HG03095 (cell line): ENCODE measurements at regions not wholly inside any gene's neighbourhood (a gene's known extent, or its start where the extent isn't known, plus 50 kb on each side); places are given as distances from the start of the nearest gene placed in this dataset.
"Not testable (repeated sequence)": the region's sequence is repeated elsewhere in the genome, so short reads cannot be mapped to it uniquely, and the experiment has no call there.

Source experiments
- ATAC-seq: cut with Tn5 transposase; IDR thresholded peaks from one replicate; pipeline ENCODE4 v1.9.1; 2021; ENCODE audit warnings: moderate library complexity; ENCODE audit not compliant: unreplicated experiment

DNA sequence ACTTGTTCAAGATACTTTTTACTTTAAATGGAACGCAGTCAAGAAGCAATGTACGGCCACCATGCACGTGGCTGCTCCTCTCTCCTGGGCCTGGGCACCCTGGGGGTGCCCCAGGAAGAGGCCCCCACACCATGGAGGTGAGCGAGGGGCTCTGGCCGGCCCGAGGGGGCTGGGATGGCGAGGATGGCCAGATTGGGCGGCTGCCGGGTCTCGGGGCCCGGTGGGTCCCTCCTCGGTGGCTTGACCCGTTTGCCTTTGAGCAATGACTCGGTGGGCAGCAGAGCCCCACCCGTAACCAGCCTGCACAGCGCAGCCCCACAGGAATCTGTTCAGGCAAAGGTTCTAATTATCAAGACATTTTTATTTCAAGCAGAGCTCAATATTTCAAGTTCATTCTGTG lies 167.4 kb downstream of the BRD1 start:
- ATAC-seq = no peak

- no peak for ATAC-seq
These were observed 167.8 kb downstream of the BRD1 start for GRCh38 chr22:49659924-49660315.

DNA sequence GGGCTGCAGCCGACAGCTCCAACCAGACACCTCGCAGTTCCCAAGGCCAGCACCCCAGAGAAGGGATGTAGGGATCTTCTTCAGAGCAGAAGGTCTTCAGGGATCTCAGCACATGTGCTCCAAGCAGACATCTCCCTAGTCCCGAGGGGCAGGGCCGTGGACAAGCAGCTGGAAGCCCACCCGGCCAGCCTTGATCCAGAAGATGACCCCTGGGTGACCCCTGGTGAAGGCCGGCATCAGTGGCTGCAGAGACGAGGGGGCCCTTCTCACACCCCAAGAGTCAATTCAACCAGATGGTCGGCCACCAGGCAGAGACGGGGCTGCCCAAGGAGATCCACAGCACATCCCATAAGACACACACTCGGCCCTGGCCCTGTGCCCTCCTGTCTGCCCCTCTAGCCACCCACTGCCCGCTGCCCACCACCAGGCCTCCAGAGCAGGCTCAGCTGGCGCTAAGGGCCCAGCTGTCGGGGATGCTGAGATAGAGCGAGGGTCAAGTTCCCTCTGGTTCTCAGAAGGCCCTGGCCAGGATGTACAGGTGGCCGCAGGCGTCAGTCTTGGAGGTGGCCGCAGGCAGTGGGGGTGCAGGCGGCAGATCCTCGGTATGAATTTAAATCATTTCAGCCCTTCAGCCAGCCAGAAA lies 168.3 kb downstream of the BRD1 start:
- ATAC-seq = no peak

DNA sequence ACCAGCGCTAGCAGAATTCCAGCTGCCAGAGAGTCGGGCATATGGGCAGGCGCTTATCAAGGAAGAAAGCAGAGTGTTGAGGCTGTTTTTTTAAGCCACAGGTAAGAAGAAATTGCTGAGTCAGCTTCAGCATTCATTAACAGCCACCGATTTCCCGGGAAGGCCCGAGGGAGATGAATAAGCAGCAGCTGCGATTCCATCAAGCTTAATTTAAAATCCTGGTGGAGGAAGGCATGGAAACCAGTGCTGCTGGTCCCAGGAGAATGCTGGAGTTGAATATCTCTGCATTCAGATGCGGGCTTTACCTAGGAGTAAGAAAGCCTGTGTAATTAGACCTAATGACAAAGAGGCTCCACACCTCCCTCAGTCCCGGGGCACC lies 168.8 kb downstream of the BRD1 start:
- no peak for ATAC-seq

DNA sequence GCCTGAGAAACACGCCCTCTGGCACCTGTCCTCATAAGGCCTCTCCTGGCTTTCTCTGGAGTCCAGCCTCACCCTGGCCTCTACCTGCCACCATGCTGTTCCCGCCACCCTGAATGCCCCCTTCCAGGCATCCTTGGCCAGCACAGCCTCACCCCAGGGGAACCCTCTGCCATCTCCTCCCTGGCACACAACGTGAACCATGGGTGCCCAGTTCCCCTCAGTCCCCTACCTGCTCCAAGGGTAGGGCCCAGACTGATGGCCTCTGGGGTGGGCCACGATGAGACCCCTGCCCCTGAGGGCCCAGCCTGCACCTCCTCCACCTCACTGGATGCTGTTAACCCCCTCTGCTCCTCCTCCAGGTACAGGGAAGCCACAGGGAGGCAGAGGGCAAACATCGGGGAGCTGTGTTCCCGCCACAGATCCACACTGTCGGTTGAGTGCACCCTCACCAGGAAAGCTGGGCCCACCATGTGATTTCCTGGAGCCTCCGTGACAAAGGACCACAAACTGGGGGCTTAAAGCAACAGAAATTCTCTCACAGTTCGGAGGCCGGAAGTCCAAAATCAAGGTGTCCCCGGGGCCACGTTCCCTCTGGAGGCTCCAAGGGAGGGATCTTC lies 169.6 kb downstream of the BRD1 start:
- ATAC-seq = no peak

GRCh38 chr22:49657275-49657973 lies 170.2 kb downstream of the BRD1 start:
- ATAC-seq = no peak

DNA sequence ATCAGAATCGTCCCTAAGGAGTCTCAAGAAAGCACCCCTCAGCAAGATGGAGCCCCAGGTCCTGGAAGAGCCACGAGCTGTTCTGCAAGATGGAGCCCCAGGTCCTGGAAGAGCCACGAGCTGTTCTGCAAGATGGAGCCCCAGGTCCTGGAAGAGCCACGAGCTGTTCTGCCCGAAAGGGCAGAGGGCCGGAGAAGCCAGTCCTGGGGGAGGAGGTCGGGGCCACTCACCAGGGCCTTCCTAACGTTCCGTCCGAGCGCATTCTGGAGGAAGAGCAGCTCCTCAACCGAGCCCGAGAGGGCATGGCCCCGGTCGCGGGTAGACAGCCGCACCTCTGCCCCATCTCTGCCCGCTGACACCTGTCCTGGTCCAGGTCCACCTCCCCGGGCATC lies 170.8 kb downstream of the BRD1 start:
- not testable (repeated sequence) for ATAC-seq

GRCh38 chr22:49656291-49656851 lies 171.3 kb downstream of the BRD1 start:
- no peak for ATAC-seq

GRCh38 chr22:49655168-49655812 lies 172.4 kb downstream of the BRD1 start:
- no peak for ATAC-seq

GRCh38 chr22:49650336-49651241 lies 177.1 kb downstream of the BRD1 start:
- no peak for ATAC-seq

DNA sequence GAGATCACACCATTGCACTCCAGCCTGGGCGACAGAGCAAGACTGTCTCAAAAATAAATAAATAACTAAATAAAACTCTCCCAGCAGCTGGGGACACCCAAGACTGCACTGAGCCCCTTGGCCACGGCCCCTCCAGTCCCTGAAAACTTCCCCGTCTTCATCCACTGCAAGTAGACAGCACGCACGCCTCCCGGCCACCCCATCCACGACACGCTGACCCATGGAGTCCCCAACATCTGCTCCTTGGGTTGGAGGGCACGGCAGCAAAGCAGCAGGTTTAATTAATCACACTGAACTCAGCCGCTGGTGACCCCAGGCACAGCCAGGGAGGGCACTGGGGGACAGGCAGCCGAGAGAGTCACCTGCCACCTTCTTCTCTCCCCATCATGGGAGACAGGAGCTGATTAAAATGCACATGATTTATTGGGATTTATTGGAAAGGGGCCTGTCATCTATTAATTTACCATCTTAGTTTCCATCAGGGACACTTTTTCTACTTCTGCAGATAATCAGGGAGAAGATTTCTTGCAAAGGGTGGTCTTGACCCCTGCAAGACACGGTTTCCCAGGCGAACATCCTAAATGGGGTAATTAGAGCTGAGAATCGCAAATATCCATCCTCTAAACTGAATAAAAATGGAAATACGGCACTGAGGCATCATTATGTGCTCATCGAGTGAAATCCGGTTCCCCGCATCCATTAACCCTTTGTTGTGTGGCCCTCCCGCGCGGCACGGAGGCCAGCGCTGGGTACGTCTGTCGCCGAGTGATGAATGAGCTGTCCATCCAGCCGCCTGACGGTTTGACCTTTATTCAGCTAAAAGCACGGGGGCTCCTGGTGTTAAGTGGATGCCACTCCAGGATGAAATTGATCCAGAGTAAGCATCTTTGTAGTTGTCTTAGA lies 178.3 kb downstream of the BRD1 start:
- ATAC-seq = no peak

- no peak for ATAC-seq
These were observed 179.6 kb downstream of the BRD1 start for GRCh38 chr22:49648053-49648452.

- no peak for ATAC-seq
These were observed 180.0 kb downstream of the BRD1 start for GRCh38 chr22:49647627-49648026.

GRCh38 chr22:49646876-49647275 lies 180.8 kb downstream of the BRD1 start:
- no peak for ATAC-seq

GRCh38 chr22:49645791-49646550 lies 181.7 kb downstream of the BRD1 start:
- ATAC-seq = no peak

DNA sequence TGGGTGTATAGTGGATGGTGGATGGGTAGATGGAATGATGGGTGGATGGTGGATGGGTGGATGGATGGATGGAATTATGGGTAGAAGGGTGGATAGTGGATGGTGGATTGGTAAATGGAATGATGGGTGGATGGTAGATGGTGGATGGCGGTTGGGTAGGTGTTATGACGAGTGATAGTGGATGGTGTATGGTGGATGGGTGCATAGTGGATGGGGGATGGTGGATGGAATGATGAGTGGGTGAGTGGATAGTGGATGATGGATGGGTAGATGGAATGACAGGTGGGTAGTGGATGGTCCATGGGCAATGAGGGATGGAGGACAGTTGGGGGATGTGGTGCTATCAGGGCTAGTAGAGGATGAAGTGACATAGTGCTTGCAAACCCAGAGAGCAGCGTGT lies 182.4 kb downstream of the BRD1 start:
- ATAC-seq = no peak

GRCh38 chr22:49643998-49644397 lies 183.7 kb downstream of the BRD1 start:
- ATAC-seq = no peak

GRCh38 chr22:49643466-49643865 lies 184.2 kb downstream of the BRD1 start:
- ATAC-seq = no peak

DNA sequence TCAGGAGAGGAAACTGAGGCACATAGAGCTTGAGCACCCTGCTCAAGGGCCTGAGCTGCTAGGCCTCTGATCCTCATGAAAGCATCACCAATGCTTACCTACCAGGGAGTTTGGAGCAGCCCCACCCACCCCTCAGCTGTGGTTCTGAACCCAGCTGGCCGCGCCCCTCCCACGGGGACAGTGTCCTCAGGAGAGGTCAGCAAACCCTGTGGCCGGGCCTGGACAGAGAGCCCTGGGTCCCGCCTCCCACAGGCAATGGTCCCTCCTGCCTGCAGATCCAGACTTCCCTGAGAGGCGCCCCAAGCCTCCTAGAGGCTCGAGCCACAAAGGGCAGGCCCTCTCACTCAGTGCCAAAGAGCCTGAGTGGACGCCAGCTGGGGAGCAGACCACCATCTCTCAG lies 184.9 kb downstream of the BRD1 start:
- no peak for ATAC-seq
